PC-9 (cell line): ENCODE measurements at regions not wholly inside any gene's neighbourhood (a gene's known extent, or its start where the extent isn't known, plus 50 kb on each side); places are given as distances from the start of the nearest gene placed in this dataset.

Experiments used
- EZH2 ChIP-seq: fragments of 200-600 bp; sonication (generic); IDR thresholded peaks from 2 replicates; pipeline ENCODE4 v1.8.0; 2017; ENCODE audit warnings: antibody characterized with exemption, low read depth
- TF ChIP-seq, protein P1 (sequence below): fragments of 200-600 bp; sonication (generic); conservative IDR thresholded peaks from 2 replicates; pipeline ENCODE4 v1.6.1; 2017; ENCODE audit warnings: mixed run types, antibody characterized with exemption, mild to moderate bottlenecking, moderate library complexity

GRCh38 chr12:131448254-131448795 lies 262.6 kb upstream of the SFSWAP start:
- TF ChIP-seq, protein P1, sequence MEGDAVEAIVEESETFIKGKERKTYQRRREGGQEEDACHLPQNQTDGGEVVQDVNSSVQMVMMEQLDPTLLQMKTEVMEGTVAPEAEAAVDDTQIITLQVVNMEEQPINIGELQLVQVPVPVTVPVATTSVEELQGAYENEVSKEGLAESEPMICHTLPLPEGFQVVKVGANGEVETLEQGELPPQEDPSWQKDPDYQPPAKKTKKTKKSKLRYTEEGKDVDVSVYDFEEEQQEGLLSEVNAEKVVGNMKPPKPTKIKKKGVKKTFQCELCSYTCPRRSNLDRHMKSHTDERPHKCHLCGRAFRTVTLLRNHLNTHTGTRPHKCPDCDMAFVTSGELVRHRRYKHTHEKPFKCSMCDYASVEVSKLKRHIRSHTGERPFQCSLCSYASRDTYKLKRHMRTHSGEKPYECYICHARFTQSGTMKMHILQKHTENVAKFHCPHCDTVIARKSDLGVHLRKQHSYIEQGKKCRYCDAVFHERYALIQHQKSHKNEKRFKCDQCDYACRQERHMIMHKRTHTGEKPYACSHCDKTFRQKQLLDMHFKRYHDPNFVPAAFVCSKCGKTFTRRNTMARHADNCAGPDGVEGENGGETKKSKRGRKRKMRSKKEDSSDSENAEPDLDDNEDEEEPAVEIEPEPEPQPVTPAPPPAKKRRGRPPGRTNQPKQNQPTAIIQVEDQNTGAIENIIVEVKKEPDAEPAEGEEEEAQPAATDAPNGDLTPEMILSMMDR, result no peak
- TF ChIP-seq EZH2, result no peak
